K562 (cell line): ENCODE measurements at regions not wholly inside any gene's neighbourhood (a gene's known extent, or its start where the extent isn't known, plus 50 kb on each side); places are given as distances from the start of the nearest gene placed in this dataset.

Experiments used
- BRF1 ChIP-seq: IDR thresholded peaks from 3 replicates; pipeline ENCODE4 v1.6.1; 2011; ENCODE audit warnings: borderline replicate concordance, mild to moderate bottlenecking; ENCODE audit not compliant: insufficient read length; ENCODE audit errors: extremely low read depth
- CBX5 ChIP-seq: IDR thresholded peaks from 2 replicates; pipeline ENCODE4 v1.6.1; 2014; ENCODE audit warnings: low read depth, borderline replicate concordance
- ELF4 ChIP-seq: fragments of 450-650 bp; formaldehyde crosslinking; IDR thresholded peaks from 2 replicates; pipeline ENCODE4 v1.4.0; 2022; ENCODE audit warnings: missing genetic modification characterization
- GTF3C2 ChIP-seq: IDR thresholded peaks from 3 replicates; pipeline ENCODE4 v1.6.1; 2011; ENCODE audit warnings: borderline replicate concordance, mild to moderate bottlenecking, moderate library complexity; ENCODE audit not compliant: insufficient read length; ENCODE audit errors: extremely low read depth
- HOXB6 ChIP-seq: fragments of 250-450 bp; sonication (Bioruptor Pico); IDR thresholded peaks from 2 replicates; pipeline ENCODE4 v1.5.1; 2022; ENCODE audit warnings: mild to moderate bottlenecking, borderline replicate concordance
- NBN ChIP-seq: fragments of 450-650 bp; IDR thresholded peaks from 2 replicates; pipeline ENCODE4 v1.6.1; 2016; ENCODE audit warnings: low read depth, mild to moderate bottlenecking
- RERE ChIP-seq: sonication (generic); formaldehyde crosslinking; IDR thresholded peaks from 2 replicates; pipeline ENCODE4 v1.8.0; 2023; ENCODE audit warnings: missing genetic modification reagents, mild to moderate bottlenecking, borderline replicate concordance
- REST ChIP-seq, 2 experiments: fragments of 450-650 bp; formaldehyde crosslinking in 1 of 2; IDR thresholded peaks; 2 replicates each; pipeline versions ENCODE4 v1.4.0 to v1.6.1; 2014 to 2020; ENCODE audit warnings: mild to moderate bottlenecking in 2 of 2, borderline replicate concordance in 1 of 2, low read depth in 1 of 2
- SMAD1 ChIP-seq: fragments of 150-350 bp; IDR thresholded peaks from 2 replicates; pipeline ENCODE4 v1.6.1; 2014; ENCODE audit warnings: low read length, low read depth; ENCODE audit not compliant: partially characterized antibody

GRCh38 chr7:81514546-81514945 is 255.3 kb downstream of the HGF start (continued):
- TF ChIP-seq GTF3C2 (no peak), REST (IDR thresholded peaks at IDR 0.05; ENCODE audit: borderline replicate concordance) (no peak), REST (CRISPR knock-in tag; IDR thresholded peaks at IDR 0.05; ENCODE audit: low read depth) (no peak), RERE (CRISPR knock-in tag) (no peak), CBX5 (no peak), NBN (no peak), ELF4 (CRISPR knock-in tag) (no peak), SMAD1 (no peak), BRF1 (no peak), HOXB6 (CRISPR knock-in tag) (no peak)
